PFSK-1 (cell line): ENCODE measurements at regions not wholly inside any gene's neighbourhood (a gene's known extent, or its start where the extent isn't known, plus 50 kb on each side); places are given as distances from the start of the nearest gene placed in this dataset.

Experiments
- FOXP2 ChIP-seq: optimal IDR thresholded peaks from 2 replicates; pipeline ENCODE3; 2011; ENCODE audit warnings: borderline replicate concordance, control low read depth, inconsistent platforms; ENCODE audit not compliant: insufficient read depth; ENCODE audit errors: extremely low read length, extremely low read depth
- POLR2AphosphoS5 ChIP-seq: IDR thresholded peaks from 2 replicates; pipeline ENCODE4 v1.6.1; 2012; ENCODE audit warnings: low read depth, mild to moderate bottlenecking, control low read depth, low read length, moderate library complexity
- SIN3A ChIP-seq: IDR thresholded peaks from 2 replicates; pipeline ENCODE4 v1.6.1; 2012; ENCODE audit warnings: mild to moderate bottlenecking, low read length, moderate library complexity, borderline replicate concordance; ENCODE audit not compliant: insufficient read depth
- TAF1 ChIP-seq: IDR thresholded peaks from 2 replicates; pipeline ENCODE4 v1.6.1; 2012; ENCODE audit warnings: low read length, control low read depth, borderline replicate concordance; ENCODE audit not compliant: insufficient read depth
- TF ChIP-seq, protein P1 (sequence below), 2 experiments: IDR thresholded peaks; 2 replicates each; pipeline versions ENCODE4 v1.6.1 to v1.8.0; 2011 to 2012; ENCODE audit warnings: low read depth in 2 of 2, low read length in 2 of 2, control low read depth in 1 of 2, inconsistent platforms in 1 of 2, mild to moderate bottlenecking in 1 of 2, moderate library complexity in 1 of 2; ENCODE audit not compliant: insufficient read depth in 1 of 2

DNA sequence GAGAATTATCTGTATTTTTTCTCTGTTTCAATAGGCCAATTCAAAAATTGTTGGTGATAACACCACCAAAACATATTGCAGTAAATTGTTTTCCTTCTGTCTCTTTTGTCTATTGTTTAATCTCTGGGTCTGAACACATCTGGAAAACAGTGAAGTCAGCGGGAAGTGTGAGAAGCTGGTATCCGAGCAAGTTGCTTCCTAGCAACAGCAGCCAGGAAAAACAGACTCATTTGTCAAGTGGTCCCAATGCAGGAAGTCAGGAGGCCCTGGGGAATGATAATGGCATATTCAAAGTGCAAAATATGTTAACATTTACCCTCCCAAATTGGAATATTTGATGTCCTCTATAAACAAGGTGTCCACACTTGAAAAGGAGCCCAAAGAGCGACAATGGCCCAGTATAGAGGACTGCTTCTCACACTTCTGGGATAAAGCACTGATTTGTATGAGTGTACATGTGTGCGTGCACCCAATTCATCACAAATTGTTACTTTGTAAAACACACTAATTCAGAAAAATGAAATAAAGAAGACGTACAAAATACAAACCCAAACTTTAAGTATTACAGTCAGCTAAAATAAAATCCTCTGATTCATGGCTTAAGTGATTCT, 515.0 kb downstream of the TBC1D4 start:
- TF ChIP-seq FOXP2: no peak
- TF ChIP-seq SIN3A: no peak
- TF ChIP-seq TAF1: no peak
- TF ChIP-seq POLR2AphosphoS5: no peak
- TF ChIP-seq, protein P1, sequence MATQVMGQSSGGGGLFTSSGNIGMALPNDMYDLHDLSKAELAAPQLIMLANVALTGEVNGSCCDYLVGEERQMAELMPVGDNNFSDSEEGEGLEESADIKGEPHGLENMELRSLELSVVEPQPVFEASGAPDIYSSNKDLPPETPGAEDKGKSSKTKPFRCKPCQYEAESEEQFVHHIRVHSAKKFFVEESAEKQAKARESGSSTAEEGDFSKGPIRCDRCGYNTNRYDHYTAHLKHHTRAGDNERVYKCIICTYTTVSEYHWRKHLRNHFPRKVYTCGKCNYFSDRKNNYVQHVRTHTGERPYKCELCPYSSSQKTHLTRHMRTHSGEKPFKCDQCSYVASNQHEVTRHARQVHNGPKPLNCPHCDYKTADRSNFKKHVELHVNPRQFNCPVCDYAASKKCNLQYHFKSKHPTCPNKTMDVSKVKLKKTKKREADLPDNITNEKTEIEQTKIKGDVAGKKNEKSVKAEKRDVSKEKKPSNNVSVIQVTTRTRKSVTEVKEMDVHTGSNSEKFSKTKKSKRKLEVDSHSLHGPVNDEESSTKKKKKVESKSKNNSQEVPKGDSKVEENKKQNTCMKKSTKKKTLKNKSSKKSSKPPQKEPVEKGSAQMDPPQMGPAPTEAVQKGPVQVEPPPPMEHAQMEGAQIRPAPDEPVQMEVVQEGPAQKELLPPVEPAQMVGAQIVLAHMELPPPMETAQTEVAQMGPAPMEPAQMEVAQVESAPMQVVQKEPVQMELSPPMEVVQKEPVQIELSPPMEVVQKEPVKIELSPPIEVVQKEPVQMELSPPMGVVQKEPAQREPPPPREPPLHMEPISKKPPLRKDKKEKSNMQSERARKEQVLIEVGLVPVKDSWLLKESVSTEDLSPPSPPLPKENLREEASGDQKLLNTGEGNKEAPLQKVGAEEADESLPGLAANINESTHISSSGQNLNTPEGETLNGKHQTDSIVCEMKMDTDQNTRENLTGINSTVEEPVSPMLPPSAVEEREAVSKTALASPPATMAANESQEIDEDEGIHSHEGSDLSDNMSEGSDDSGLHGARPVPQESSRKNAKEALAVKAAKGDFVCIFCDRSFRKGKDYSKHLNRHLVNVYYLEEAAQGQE (IDR thresholded peaks at IDR 0.05; ENCODE audit: insufficient read depth in 1 of 2, low read depth in 2 of 2, low read length in 2 of 2): no peak

- no peak for TF ChIP-seq TAF1
- TF ChIP-seq FOXP2: no peak
- TF ChIP-seq SIN3A: no peak
- TF ChIP-seq, protein P1 (IDR thresholded peaks at IDR 0.05; ENCODE audit: insufficient read depth in 1 of 2, low read depth in 2 of 2, low read length in 2 of 2): no peak
- no peak for TF ChIP-seq POLR2AphosphoS5
Observed at GRCh38 chr13:74966275-74966674, 515.7 kb downstream of the TBC1D4 start.

DNA sequence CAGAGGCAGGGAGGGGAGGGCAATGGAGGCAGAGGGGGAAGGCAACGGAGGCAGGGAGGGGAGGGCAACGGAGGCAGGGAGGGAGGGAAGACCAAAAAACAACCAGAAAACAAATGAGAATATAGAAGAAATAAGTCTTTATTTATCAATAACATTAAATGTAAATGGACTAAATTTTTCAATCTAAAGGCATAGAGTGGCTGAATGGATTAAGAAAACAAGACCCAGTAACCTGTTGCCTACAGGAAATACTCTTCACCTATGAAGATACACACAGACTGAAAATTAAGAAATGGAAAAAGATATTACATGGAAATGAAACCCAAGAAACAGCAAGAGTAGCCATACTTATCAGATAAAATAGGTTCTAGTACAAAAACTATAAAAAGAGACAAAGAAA, 536.3 kb downstream of the TBC1D4 start:
- TF ChIP-seq SIN3A: no peak

DNA sequence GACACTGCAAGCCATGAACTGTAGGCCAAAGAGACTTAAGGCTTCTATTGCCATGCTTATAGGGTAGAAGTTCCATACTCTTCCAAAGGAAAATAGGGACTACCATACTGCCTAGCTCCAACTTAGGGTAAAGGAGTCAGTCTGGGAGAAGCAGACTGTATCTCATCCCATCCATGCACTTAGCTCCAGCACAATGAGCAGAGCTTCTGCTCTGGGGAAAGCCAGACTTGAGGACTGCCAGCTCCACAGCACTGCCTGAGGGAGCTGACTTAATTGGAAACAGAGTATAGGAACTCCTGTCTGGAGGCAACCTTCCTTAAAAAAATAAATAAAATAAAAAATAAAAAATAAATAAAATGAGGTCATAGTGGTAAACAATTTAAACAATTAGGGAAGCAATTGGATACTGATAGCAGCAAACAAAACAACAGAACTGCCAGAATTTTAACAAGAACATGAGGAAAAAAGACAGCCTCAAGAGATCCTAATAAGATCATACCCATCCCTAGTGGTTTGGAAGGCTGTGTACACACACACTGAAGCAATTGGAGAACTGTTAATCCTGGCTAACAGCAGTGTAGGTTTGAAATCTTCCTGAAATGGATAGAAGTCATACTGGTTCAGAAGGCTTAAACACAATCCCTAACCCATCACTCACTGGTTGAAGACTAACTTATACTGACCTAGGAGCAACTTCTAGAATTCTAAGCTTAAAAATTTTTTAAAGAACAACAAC, 550.1 kb downstream of the TBC1D4 start:
- TF ChIP-seq, protein P1 (IDR thresholded peaks at IDR 0.05; ENCODE audit: insufficient read depth in 1 of 2, low read depth in 2 of 2, low read length in 2 of 2): no peak
- no peak for TF ChIP-seq SIN3A
- no peak for TF ChIP-seq TAF1
- TF ChIP-seq FOXP2: no peak
- no peak for TF ChIP-seq POLR2AphosphoS5

DNA sequence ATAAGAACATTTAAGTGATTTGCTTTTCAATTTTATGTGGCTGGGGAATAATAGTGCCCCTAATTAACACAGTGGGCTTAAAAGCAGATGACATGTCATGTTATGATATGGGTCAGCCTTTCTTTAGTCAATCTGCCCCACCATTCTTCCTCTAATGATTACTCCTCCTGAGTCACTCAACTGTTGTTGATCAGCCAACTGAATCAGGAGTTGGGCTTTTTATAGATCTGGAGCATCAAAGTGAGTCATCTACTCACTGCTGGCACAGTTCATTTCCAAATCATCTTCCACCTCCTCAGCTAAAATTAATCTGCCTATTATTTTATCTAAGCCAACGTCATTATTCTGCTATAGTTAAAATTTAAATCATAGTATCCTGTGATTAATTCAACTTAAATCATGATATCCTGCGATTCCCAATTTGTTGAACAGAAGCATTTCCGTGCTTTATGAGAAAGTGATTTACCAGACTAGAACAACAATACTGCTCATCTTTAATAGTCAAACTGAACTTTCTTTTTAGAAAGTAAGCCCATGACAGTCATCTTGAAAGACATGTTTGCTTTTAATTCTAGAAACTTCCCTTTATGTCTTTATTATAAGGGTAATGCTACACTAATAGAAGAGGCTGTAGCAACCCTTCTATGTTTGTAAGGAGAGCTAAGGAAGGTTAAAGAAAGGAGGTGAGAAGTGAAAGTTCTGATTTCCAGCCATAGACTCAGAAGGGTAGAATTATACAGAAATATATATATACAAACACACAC, 551.4 kb downstream of the TBC1D4 start:
- no peak for TF ChIP-seq POLR2AphosphoS5
- TF ChIP-seq, protein P1 (IDR thresholded peaks at IDR 0.05; ENCODE audit: insufficient read depth in 1 of 2, low read depth in 2 of 2, low read length in 2 of 2): no peak
- no peak for TF ChIP-seq SIN3A
- TF ChIP-seq TAF1: no peak
- no peak for TF ChIP-seq FOXP2
